ENCODE measurements at regions not wholly inside any gene's neighbourhood (a gene's known extent, or its start where the extent isn't known, plus 50 kb on each side); places are given as distances from the start of the nearest gene placed in this dataset.

DNA sequence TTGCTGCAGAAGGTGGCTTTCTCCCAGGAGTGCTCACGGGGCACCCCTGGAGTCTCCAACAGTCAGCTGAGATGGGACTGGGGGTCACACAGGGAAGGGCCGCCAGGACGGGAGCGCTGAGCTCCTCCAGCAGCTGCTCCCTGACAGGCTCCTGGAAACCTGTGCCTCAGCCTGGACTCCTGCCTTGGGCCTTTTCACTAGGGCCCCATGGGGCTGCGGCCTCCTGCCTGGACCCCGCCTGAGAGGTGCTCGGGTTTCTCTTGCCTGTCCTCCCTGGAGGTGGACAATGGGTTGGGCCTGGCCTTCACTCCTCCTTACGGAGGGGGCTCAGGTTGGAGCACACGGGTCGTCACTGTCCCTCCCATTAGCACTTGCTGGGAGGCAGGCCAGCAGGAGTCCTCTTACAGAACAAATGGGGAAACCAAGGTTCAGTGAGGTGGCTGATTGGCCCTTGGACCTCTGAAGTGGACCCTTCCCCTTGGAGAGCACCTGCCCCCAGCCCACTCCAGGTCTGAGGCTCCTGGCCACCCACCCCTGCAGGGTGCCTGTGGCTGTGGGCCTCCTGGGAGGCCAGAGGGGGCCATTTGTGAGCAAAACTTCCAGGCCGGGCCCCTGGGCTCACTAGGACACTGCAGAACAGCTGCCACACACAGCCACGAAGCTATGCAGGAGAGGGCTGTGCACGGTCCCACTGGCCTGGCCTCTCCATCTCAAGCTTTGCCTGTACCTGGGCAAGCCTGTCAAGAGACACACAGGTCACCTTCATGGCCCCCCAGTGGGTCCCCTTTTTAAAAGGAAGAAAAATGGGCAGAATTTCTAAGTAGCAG lies 57.1 kb upstream of the ODC1 start:
- POLR2A ChIA-PET, result no interaction called here
- Histone ChIP-seq H3K27ac (ENCODE audit: low read depth, low read length) (no peak overlapping the region), H3K9me3 (ENCODE audit: control insufficient read depth, insufficient read depth, low read length) (no peaks in the 10 kb centered on the region), H3K27me3 (ENCODE audit: control insufficient read depth, insufficient read depth, low read length) (peaks cover 37% of the 10 kb centered on the region), H3K4me3 (ENCODE audit: low read depth, low read length) (no peak overlapping the region)
- no peak for DNase-seq (ENCODE audit: low read depth, low spot score)
- CTCF ChIA-PET, result no interaction called here
- TF ChIP-seq, protein P1, sequence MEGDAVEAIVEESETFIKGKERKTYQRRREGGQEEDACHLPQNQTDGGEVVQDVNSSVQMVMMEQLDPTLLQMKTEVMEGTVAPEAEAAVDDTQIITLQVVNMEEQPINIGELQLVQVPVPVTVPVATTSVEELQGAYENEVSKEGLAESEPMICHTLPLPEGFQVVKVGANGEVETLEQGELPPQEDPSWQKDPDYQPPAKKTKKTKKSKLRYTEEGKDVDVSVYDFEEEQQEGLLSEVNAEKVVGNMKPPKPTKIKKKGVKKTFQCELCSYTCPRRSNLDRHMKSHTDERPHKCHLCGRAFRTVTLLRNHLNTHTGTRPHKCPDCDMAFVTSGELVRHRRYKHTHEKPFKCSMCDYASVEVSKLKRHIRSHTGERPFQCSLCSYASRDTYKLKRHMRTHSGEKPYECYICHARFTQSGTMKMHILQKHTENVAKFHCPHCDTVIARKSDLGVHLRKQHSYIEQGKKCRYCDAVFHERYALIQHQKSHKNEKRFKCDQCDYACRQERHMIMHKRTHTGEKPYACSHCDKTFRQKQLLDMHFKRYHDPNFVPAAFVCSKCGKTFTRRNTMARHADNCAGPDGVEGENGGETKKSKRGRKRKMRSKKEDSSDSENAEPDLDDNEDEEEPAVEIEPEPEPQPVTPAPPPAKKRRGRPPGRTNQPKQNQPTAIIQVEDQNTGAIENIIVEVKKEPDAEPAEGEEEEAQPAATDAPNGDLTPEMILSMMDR (IDR thresholded peaks at IDR 0.05; ENCODE audit: low read depth, low read length), result no peak

DNA sequence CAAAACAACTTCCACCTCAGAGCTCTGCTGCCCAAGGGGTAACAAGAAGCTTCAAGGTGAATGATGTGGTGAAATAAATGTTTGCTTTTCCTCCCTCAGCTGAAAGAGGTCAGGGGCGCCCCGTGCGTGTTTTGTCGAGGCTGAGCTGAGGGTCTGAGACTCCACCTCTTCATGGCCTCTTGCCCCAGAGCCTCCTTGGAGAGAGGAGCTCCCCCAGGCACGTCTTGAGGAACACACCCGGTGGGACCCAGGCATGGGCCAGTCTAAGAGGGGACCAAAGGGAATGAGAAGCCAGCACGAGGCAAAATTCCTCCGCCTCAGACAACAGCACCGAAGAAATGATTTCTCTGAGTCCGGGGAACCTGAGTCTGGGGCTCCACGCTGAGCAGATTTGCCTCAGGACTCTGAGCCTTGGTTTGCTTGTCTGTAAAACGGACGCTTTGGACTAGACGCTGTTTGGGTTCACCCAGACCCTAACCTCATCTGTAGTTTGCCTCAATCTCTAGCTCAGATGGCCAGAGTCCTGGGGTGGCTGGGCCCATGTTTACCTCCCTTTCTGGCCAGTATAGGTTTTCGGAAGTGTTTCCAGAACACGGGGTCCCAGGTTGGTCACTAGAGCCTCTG lies 56.4 kb upstream of the ODC1 start:
- H3K27me3 ChIP-seq (ENCODE audit: control insufficient read depth, insufficient read depth, low read length), result peaks cover 40% of the 10 kb centered on the region
- ChIA-PET POLR2A (no interaction called here), CTCF (no interaction called here)

DNA sequence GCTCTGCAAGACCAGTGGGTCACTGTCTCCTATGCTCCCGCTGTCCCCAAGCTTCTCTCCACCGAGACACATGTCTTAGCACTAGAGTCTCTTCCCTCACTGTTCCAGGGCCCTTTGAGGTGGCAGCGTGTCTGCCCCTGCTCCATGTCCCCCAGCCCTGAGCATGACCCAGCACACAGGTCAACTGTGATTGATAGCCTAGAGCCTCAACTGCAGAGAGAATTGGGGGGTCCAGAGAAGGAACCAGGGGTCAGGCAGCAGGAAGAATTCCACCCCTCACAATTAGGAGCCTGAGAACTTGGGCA lies 54.6 kb upstream of the ODC1 start:
- H3K27me3 ChIP-seq (ENCODE audit: control insufficient read depth, insufficient read depth, low read length), result peaks cover 40% of the 10 kb centered on the region
- no peaks in the 10 kb centered on the region; the same call in 1 of the 2 replicates for H3K9me3 ChIP-seq (ENCODE audit: control insufficient read depth, insufficient read depth, low read length)
- TF ChIP-seq, protein P1 (IDR thresholded peaks at IDR 0.05; ENCODE audit: low read depth, low read length), result no peak
- H3K4me3 ChIP-seq (ENCODE audit: low read depth, low read length), result no peak overlapping the region
- POLR2A ChIA-PET, result no interaction called here
- no peak for DNase-seq (ENCODE audit: low read depth, low spot score)
- H3K27ac ChIP-seq (ENCODE audit: low read depth, low read length), result no peak overlapping the region
- CTCF ChIA-PET, result no interaction called here

More for the DNA sequence above, 56.4 kb upstream of the ODC1 start:
- no peak for DNase-seq (ENCODE audit: low read depth, low spot score)
- no peak overlapping the region for H3K4me3 ChIP-seq (ENCODE audit: low read depth, low read length)
- TF ChIP-seq, protein P1 (IDR thresholded peaks at IDR 0.05; ENCODE audit: low read depth, low read length), result no peak
- no peak overlapping the region for H3K27ac ChIP-seq (ENCODE audit: low read depth, low read length)
- H3K9me3 ChIP-seq (ENCODE audit: control insufficient read depth, insufficient read depth, low read length), result no peaks in the 10 kb centered on the region; the same call in 1 of the 2 replicates

DNA sequence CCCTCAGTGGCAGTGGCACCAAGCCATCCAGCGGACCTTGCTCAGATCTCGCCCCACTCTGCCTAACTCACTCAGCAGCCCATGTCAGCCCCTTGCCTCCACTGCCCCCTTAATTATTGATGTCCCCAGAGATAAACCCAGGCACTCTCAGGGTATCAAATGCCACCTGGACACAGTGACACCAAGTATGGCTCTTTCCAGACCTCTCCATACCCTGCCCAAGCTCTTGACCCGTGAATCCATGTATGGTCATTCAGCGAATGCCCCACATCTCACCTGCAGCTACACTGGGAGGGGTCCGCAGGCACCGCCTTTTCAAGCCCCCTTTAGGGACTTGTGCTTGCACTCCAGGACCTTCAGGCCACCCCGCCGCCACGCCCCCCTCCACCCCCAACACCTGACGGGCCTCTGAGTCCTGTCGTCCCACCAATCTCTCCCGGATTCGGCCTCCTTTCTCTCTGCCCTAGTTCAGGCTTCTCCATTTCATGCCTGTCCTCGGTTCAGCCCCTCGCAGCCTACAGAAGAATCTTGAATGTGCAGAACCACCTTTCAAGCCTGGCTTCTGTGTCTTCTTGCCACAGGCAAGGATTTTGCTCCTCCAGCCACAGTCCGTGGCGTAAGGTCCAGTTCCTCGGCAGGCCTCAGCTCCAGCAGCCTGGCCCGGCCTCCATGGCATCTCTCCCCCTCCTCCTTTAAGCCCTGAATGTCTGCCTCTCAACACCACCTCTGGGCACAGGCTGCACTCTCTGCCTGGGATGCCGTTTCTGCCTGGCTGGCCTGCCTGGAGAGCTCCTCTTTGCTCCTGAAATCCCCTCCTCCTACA lies 54.1 kb upstream of the ODC1 start:
- Histone ChIP-seq H3K27ac (ENCODE audit: low read depth, low read length) (no peak overlapping the region), H3K4me3 (ENCODE audit: low read depth, low read length) (no peak overlapping the region), H3K9me3 (ENCODE audit: control insufficient read depth, insufficient read depth, low read length) (no peaks in the 10 kb centered on the region; the same call in 1 of the 2 replicates), H3K27me3 (ENCODE audit: control insufficient read depth, insufficient read depth, low read length) (peaks cover 39% of the 10 kb centered on the region)
- TF ChIP-seq, protein P1 (IDR thresholded peaks at IDR 0.05; ENCODE audit: low read depth, low read length), result no peak
- CTCF ChIA-PET, result no interaction called here
- POLR2A ChIA-PET, result interaction anchor here (0.6 kb wide), 1 partner anchor 139 kb away, joined by 3 read pairs; no protein-coding TSS in a partner anchor
- DNase-seq (ENCODE audit: low read depth, low spot score), result no peak
